ENCODE measurements at regions not wholly inside any gene's neighbourhood (a gene's known extent, or its start where the extent isn't known, plus 50 kb on each side); places are given as distances from the start of the nearest gene placed in this dataset.

- TF ChIP-seq SIN3A (IDR thresholded peaks at IDR 0.05; ENCODE audit: borderline replicate concordance, insufficient read depth, low read length) (no peak), REST (IDR thresholded peaks at IDR 0.05; ENCODE audit: insufficient read depth in 1 of 2, low read depth in 2 of 2, low read length in 2 of 2) (no peak), POLR2AphosphoS5 (IDR thresholded peaks at IDR 0.05; ENCODE audit: low read depth, low read length) (no peak), TAF1 (IDR thresholded peaks at IDR 0.05; ENCODE audit: borderline replicate concordance, insufficient read depth, low read length) (no peak)
Observed at GRCh38 chr16:17817260-17817659, 346.5 kb upstream of the XYLT1 start.
